ENCODE measurements at regions not wholly inside any gene's neighbourhood (a gene's known extent, or its start where the extent isn't known, plus 50 kb on each side); places are given as distances from the start of the nearest gene placed in this dataset.

DNA sequence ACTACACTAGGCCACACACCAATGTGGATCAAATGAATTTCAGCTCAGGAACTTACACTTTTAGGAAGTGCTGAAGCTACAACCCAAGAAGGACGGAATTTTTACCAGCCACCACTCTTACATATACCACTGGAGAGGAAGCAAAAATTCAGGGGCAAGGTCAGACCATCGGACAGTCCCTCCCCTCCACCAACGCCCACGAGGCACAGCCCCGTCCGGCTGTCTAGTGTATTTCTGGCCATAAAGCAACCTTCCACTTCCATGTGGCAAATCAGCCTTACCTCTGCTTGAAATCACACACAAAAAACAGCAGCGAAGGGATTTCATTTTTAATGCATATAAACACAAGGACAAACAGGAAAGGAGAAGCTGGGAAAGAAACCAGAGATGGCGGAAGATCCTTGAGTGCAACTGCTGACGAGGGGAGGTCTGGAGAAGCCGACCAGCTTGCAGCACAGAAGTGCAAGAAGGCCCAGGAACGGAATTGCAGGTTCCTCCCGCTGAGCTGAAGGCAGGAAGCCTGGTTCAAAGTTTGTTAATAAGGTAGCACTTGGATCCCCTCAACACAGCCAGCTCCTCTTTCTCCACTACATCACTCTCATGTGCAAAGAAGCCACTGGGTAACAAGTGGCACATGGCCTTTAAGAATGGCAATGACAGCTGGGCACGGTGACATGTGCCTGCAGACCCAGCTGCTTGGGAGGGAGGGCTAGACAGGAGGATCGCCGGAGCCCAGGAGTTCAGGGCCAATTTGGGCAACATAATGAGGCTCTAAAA, 71.5 kb downstream of the SHANK2 start:
- no peak for TF ChIP-seq EZH2 (IDR thresholded peaks at IDR 0.05; ENCODE audit: borderline replicate concordance, low read depth, low read length, severe bottlenecking)
- TF ChIP-seq CTCF (IDR thresholded peaks at IDR 0.05; ENCODE audit: borderline replicate concordance, extremely low read depth, low read length, poor library complexity, severe bottlenecking) = no peak

Data from DND-41 (cell line).